ENCODE measurements at regions not wholly inside any gene's neighbourhood (a gene's known extent, or its start where the extent isn't known, plus 50 kb on each side); places are given as distances from the start of the nearest gene placed in this dataset.

DNA sequence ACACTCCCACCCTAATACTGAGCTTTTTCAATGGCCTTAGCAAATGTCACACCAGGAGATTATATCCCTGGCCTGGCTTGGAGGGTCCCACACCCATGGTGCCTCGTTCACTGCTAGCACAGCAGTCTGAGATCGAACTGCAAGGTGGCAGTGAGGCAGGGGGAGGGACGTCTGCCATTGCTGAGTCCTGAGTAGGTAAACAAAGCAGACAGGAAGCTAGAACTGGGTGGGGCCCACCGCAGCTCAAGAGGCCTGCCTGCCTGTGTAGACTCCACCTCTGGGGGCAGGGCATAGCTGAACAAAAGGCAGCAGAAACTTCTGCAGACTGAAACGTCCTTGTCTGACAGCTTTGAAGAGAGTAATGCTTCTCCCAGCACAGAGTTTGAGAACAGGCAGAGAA, 338.9 kb upstream of the MBL2 start:
- TF ChIP-seq POLR2A (IDR thresholded peaks at IDR 0.05) = no peak
- TF ChIP-seq, protein P1, sequence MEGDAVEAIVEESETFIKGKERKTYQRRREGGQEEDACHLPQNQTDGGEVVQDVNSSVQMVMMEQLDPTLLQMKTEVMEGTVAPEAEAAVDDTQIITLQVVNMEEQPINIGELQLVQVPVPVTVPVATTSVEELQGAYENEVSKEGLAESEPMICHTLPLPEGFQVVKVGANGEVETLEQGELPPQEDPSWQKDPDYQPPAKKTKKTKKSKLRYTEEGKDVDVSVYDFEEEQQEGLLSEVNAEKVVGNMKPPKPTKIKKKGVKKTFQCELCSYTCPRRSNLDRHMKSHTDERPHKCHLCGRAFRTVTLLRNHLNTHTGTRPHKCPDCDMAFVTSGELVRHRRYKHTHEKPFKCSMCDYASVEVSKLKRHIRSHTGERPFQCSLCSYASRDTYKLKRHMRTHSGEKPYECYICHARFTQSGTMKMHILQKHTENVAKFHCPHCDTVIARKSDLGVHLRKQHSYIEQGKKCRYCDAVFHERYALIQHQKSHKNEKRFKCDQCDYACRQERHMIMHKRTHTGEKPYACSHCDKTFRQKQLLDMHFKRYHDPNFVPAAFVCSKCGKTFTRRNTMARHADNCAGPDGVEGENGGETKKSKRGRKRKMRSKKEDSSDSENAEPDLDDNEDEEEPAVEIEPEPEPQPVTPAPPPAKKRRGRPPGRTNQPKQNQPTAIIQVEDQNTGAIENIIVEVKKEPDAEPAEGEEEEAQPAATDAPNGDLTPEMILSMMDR (IDR thresholded peaks at IDR 0.05 in 4 of 5, conservative IDR thresholded peaks at IDR 0.05 in 1 of 5) = no peak
